Activated T-helper 2 cell treated with anti-CD3 and anti-CD28 coated beads, Interferon-gamma antibody, Interleukin-2, Interleukin-4, amounts not matched to agents 10 μg/mL and 5 μg/mL and 100 μg/mL, durations not matched to agents 14 hours and 24 hours and 36 hours (primary cell): ENCODE measurements at regions not wholly inside any gene's neighbourhood (a gene's known extent, or its start where the extent isn't known, plus 50 kb on each side); places are given as distances from the start of the nearest gene placed in this dataset.

Experiments used
- DNase-seq: peaks from one replicate; pipeline ENCODE4 v3.0.0; 2021; ENCODE audit warnings: low spot score
- H3K27ac Mint-ChIP-seq: one replicate; pipeline ENCODE4 v1.8.0; 2021; ENCODE audit warnings: mixed read lengths
- H3K27me3 Mint-ChIP-seq: one replicate; pipeline ENCODE4 v1.8.0; 2021; ENCODE audit warnings: low read depth, mixed read lengths
- H3K36me3 Mint-ChIP-seq: one replicate; pipeline ENCODE4 v1.8.0; 2021; ENCODE audit warnings: low read depth, mixed read lengths
- H3K4me1 Mint-ChIP-seq: one replicate; pipeline ENCODE4 v1.8.0; 2021; ENCODE audit warnings: low read depth, mixed read lengths
- H3K4me3 Mint-ChIP-seq: one replicate; pipeline ENCODE4 v1.8.0; 2021; ENCODE audit warnings: low read depth, mild to moderate bottlenecking, moderate library complexity, mixed read lengths
- H3K9me3 Mint-ChIP-seq: one replicate; pipeline ENCODE4 v1.8.0; 2021; ENCODE audit warnings: mixed read lengths
- intact Hi-C: fragments of 100-400 bp; cut with micrococcal nuclease; formaldehyde crosslinking; loops from one replicate; pipeline ENCODE4 v1.15.1; 2023

DNA sequence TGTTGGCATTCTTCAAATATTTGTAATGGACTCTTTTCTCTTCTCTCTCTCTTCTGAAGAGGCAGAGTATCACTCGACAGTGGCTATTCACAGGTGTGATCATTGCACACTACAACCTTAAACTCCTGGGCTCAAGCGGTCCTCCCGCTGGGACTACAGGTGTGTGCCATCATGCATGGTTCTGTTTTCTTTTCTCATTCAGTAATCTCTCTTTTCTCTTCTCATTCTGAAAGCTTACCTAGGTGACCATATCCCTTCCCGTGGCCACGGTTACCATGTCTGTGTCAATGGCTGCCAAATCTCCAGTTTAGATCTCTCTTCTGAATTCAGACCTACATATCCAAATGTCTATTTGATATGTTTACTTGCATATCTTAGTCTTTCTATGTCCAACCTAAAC is 96.3 kb downstream of the SOX2 start:
- no peak overlapping the region for H3K4me3 Mint-ChIP-seq
- no peak for DNase-seq
- no peak overlapping the region for H3K27ac Mint-ChIP-seq
- H3K36me3 Mint-ChIP-seq: no peaks in the 10 kb centered on the region
- no peaks in the 10 kb centered on the region for H3K4me1 Mint-ChIP-seq
- intact Hi-C loops: no loop called here
- H3K9me3 Mint-ChIP-seq: no peaks in the 10 kb centered on the region
- H3K27me3 Mint-ChIP-seq: no peaks in the 10 kb centered on the region

DNA sequence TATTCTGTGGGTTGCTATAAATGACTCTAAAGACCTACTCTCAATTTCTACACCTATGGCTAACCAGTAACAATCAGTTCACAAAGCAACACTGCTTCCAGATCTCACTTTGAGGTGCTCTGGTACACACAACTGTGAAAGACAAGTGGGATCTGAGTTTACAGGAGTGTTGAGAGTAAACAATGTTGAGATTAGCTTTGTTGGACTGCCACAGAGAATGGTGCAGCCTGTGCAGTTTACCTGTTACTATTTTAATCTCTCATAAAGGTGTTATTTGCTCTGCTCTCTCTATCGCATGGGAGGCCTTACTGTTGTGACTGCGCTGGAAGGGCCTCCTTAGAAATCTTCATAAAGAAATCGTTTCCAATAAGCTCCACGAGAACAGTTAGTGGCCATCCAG is 112.0 kb downstream of the SOX2 start:
- Mint-ChIP-seq H3K4me3 (no peak overlapping the region), H3K4me1 (no peaks in the 10 kb centered on the region), H3K9me3 (no peaks in the 10 kb centered on the region), H3K27me3 (no peaks in the 10 kb centered on the region), H3K27ac (no peak overlapping the region), H3K36me3 (no peaks in the 10 kb centered on the region)
- no peak for DNase-seq
- intact Hi-C loops: no loop called here

DNA sequence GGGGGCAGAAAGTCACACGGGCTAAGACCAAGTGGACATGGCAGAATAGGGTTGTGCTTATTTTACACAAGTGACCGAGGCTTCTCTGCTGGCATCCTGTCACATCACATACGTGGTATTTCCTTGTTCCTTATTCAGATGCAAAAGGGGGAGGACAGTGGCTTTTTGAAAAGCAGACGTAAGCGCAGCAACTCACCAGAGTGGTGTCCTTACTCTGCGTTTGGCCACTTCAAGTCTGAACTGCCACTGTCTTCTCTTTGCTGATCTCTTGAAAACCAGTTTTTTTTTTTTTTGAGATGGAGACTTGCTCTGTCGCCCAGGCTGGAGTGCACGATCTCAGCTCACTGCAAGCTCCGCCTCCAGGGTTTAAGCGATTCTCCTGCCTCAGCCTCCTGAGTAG is 113.2 kb downstream of the SOX2 start:
- H3K27ac Mint-ChIP-seq: no peak overlapping the region
- no peaks in the 10 kb centered on the region for H3K4me1 Mint-ChIP-seq

DNA sequence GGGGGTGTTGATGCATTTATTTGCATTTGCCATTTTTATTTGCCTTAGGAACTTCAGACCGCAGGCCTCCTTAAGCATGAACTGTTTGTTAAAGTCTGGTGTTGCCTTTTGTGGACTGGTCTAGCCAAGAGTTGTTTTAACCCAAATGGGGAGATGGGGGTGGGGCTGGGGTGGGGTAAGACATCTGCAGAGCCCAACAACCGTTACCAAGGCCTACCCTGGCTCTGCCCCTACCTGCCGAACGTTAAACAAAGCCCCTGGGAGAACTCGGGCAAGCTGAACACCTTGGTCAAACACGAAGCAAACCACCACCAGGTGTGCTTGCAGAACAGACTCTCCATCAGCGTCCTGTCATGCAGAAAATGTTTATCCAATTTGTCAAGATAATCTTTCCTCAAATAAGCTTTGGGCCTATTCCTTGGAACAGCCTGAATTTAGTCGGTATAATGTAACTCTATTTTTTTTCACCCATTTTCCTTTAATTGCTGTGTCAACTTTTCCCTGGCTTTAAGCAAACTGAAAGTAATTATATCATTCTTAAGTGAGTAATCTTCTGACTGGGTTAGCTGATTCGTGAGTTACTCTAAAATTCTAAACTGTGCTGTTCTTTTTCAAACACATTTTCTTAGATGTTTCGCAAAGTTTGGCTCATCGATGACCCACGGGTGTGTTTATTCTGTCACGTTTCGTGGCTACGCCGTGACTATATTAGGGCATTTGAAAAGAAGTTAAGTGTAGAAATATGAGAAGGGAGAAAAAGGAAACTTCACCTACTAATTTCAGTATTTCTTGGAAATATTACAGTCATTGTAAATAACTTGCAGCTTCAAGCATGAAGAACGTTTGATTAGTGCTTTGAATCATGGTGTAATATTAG is 127.6 kb downstream of the SOX2 start:
- Mint-ChIP-seq H3K4me3 (no peak overlapping the region), H3K36me3 (no peaks in the 10 kb centered on the region), H3K9me3 (no peaks in the 10 kb centered on the region), H3K4me1 (no peaks in the 10 kb centered on the region), H3K27ac (no peak overlapping the region), H3K27me3 (no peaks in the 10 kb centered on the region)
- intact Hi-C loops: no loop called here
- no peak for DNase-seq

More for the DNA sequence above, 113.2 kb downstream of the SOX2 start:
- Mint-ChIP-seq H3K36me3 (no peaks in the 10 kb centered on the region), H3K9me3 (no peaks in the 10 kb centered on the region), H3K27me3 (no peaks in the 10 kb centered on the region), H3K4me3 (no peak overlapping the region)
- intact Hi-C loops: no loop called here
- DNase-seq: no peak

DNA sequence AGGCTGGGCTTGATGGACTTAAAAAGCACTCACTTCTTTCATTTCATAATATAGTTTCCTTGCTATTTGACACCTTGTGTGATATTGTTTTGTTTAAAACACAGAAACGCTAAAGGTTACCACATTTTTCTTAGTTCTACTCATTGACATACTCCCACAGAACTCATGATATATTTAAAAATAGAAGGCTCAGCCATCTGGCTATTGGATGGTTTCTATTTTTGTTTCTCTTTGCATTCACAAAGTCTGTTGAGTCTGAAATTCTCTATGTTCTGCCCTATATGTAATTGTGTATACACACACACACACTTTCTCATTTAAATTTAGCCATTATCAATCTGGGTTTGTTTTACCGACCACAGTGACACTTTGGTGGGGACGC is 128.2 kb downstream of the SOX2 start:
- H3K4me1 Mint-ChIP-seq: no peaks in the 10 kb centered on the region
- DNase-seq: no peak
- H3K4me3 Mint-ChIP-seq: no peak overlapping the region
- H3K36me3 Mint-ChIP-seq: no peaks in the 10 kb centered on the region
- H3K27me3 Mint-ChIP-seq: no peaks in the 10 kb centered on the region
- no peaks in the 10 kb centered on the region for H3K9me3 Mint-ChIP-seq
- no peak overlapping the region for H3K27ac Mint-ChIP-seq
- intact Hi-C loops: no loop called here

DNA sequence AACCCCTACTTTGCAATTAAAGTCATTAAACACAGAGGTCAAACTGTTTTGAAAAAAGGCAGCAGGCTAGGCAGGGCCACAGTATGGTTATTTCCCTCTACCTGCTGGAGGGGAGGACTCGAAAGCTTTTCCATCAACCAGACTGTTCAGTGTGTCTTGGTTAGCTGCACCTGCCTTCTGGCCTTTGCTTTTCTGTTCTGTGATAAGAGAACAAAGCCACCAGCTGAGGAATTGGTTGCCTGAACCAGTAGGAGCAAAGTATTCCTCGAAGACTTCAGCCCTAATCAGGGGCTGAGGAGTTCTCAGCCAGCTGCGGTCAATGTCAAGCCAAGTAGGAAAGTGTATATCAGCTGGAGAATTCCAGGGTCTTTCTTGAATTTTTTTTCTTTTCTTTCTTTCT is 132.5 kb downstream of the SOX2 start:
- Mint-ChIP-seq H3K9me3 (no peaks in the 10 kb centered on the region), H3K27me3 (no peaks in the 10 kb centered on the region), H3K4me3 (no peak overlapping the region), H3K36me3 (no peaks in the 10 kb centered on the region), H3K27ac (no peak overlapping the region), H3K4me1 (no peaks in the 10 kb centered on the region)
- intact Hi-C loops: no loop called here
- DNase-seq: no peak

DNA sequence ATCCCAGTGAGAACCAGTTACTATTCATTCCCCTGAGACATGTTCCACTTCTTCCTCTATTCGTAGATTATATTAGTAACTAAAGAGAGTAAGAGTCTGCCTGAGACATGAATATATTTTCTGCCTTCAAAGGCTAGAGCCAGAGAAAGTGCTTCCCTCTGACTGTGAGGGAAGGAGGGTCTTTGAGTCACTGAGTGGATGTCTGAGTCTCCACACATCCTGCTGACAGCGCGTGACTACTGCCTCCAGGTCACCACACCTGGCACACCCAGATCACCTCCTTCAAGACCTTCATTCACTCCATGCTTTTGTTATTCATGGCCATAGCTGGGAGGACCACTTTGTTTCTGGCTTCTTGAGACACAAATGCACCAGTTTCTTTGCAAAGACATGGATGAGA is 135.6 kb downstream of the SOX2 start:
- H3K9me3 Mint-ChIP-seq: no peaks in the 10 kb centered on the region
- H3K27ac Mint-ChIP-seq: no peak overlapping the region
- no peaks in the 10 kb centered on the region for H3K4me1 Mint-ChIP-seq
- no peaks in the 10 kb centered on the region for H3K36me3 Mint-ChIP-seq
- no peaks in the 10 kb centered on the region for H3K27me3 Mint-ChIP-seq
- no peak overlapping the region for H3K4me3 Mint-ChIP-seq
- DNase-seq: no peak
- intact Hi-C loops: no loop called here

DNA sequence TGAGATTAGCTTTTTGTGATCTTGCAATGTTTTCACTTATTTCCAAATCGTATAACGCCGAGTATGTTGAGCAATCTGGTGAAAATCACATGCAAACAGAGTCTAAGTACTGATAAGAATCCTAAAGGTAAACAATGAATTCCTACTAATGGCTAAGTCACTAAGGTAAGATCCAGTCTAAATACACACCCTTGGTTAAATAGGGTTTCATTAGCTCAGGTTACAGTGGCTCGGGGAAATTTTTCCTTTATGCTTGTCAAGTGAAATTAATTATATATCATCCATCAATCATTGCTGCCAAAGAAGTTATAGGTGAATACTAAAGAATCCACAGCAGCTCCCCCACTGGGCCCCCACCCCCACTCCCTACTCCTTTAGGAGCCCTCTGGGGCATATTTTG is 139.3 kb downstream of the SOX2 start:
- Mint-ChIP-seq H3K9me3 (no peaks in the 10 kb centered on the region), H3K27me3 (no peaks in the 10 kb centered on the region), H3K4me1 (no peaks in the 10 kb centered on the region), H3K27ac (no peak overlapping the region), H3K4me3 (no peak overlapping the region), H3K36me3 (no peaks in the 10 kb centered on the region)
- intact Hi-C loops: no loop called here
- no peak for DNase-seq

DNA sequence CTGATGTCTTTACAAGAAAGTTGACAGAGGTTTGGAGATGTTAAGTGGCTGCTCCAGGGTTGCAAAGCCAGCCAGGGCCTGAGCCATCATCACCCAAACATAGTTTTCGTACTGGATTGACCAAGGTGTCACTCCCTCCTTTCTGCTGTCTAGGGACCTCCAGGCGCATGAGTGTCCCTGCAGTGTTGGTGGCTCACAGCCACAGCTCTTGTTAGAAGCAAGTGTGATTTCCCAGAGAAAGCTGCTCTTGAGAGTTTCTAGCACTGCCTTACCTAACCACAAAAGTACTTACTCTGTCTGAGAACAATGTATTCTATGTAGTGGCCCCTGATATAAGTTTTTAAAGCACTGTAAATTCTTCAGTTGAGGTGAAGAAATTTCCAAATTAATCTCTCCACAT is 144.1 kb downstream of the SOX2 start:
- no peak overlapping the region for H3K4me3 Mint-ChIP-seq
- no peak overlapping the region for H3K27ac Mint-ChIP-seq
- DNase-seq: no peak
- intact Hi-C loops: no loop called here
- H3K36me3 Mint-ChIP-seq: no peaks in the 10 kb centered on the region
- no peaks in the 10 kb centered on the region for H3K4me1 Mint-ChIP-seq
- no peaks in the 10 kb centered on the region for H3K27me3 Mint-ChIP-seq
- H3K9me3 Mint-ChIP-seq: no peaks in the 10 kb centered on the region

DNA sequence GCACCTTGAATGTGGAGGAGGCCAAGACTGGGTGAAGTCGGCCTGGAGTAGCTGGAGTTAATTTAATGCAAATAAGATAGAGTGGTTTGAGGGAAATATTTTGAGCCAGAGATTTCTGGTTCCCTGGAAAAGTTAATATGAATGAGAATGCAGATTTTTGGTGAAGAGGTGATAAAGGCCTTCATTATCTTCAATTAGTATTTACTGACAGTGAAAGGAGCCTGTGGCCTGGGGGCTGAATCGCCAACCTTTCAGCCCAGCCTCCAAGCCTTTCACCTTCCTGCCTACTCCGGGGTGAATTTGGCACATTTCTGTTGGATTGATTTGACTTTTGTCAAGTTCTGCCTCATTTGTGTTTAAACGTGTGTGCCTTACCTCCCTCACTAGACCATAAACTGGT is 147.8 kb downstream of the SOX2 start:
- H3K4me1 Mint-ChIP-seq: no peaks in the 10 kb centered on the region
- H3K9me3 Mint-ChIP-seq: no peaks in the 10 kb centered on the region
- no peak for DNase-seq
- no peaks in the 10 kb centered on the region for H3K36me3 Mint-ChIP-seq
- H3K27me3 Mint-ChIP-seq: no peaks in the 10 kb centered on the region
- H3K4me3 Mint-ChIP-seq: no peak overlapping the region
- H3K27ac Mint-ChIP-seq: no peak overlapping the region
- intact Hi-C loops: no loop called here

DNA sequence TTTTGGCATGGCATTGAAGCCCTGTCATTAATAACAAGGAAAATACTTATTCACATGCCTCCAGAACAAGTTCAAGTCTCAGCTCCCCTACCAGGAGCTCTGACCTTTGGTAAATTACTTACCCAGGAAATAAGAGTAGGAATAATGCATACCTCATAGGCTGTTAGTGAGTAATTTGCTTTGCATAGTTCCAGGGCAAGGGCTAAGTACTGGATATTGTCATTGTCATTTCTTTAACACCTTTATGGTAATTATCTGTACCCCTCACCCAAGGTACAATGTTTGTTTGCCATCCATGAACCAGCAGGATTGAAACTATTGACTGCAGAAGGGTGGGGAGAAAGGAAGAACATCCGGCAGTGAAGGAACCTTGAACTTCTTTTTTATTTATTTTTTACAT is 148.5 kb downstream of the SOX2 start:
- Mint-ChIP-seq H3K27ac (no peak overlapping the region), H3K27me3 (no peaks in the 10 kb centered on the region), H3K4me1 (no peaks in the 10 kb centered on the region), H3K9me3 (no peaks in the 10 kb centered on the region), H3K4me3 (no peak overlapping the region), H3K36me3 (no peaks in the 10 kb centered on the region)
- intact Hi-C loops: no loop called here
- no peak for DNase-seq

DNA sequence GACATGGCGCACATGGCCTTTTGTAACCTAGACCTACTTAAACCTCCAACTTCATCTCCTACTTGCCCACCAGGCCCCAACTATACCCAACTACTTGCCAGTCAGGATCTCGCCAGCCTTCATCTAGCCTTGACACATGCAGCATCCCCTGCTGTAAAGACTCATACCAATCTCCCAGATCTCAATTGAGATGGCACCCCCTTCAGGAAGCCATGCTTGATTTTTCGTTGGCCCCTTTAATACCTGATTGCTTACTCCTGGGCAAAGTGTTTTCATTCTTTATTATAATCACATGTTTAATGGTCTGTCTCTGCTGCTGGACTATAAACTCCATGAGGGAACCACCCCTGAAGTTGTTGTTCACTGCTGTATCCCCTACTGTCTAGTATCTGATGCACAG is 150.8 kb downstream of the SOX2 start:
- Mint-ChIP-seq H3K4me3 (no peak overlapping the region), H3K27ac (no peak overlapping the region), H3K4me1 (no peaks in the 10 kb centered on the region), H3K27me3 (no peaks in the 10 kb centered on the region), H3K9me3 (no peaks in the 10 kb centered on the region), H3K36me3 (no peaks in the 10 kb centered on the region)
- intact Hi-C loops: no loop called here
- DNase-seq: no peak

DNA sequence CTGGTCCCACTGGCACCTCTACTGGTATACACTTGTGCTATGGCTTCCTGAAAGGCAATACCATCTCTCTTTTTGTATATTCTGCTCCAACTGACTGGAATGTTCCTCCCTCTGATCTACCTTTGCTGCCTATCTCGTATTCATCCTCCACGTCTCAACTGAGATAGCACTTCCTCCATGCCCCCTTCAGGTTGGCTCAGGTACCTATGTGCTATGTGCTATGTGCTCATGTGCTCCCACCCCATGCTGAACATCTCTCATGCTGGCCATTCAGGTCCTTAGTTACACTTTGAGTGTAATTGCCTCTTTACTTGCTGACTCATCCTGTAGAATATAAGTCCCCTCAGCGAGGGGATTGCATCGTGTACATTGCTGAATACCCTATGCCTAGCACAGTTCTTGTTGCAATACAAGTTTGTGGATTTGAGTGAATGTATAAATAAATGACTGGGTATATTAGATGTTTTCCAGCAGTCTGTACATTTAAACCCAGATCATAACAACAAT is 156.9 kb downstream of the SOX2 start:
- Mint-ChIP-seq H3K27ac (no peak overlapping the region), H3K36me3 (no peaks in the 10 kb centered on the region), H3K4me1 (no peaks in the 10 kb centered on the region), H3K9me3 (no peaks in the 10 kb centered on the region), H3K4me3 (no peak overlapping the region), H3K27me3 (no peaks in the 10 kb centered on the region)
- DNase-seq: no peak
- intact Hi-C loops: no loop called here

DNA sequence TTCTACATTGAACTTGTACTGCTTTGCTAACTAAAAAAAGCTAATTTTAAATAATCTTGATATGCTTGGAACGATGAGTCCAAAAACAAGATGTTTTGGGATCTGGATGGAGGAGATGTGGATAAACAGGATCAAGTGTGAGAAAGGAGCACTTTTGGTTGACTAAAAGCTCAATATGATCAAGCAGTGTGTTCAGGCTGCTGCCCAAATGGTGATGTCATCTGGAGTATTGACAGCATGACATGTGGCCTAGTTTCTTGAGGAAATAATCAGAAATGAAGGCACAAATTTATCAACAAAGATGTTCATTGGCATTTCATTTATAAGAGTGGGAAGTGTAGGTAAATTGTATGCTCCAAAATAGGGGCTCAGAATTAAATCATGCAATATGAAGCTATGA is 161.2 kb downstream of the SOX2 start:
- no peaks in the 10 kb centered on the region for H3K27me3 Mint-ChIP-seq
- no peaks in the 10 kb centered on the region for H3K9me3 Mint-ChIP-seq
- intact Hi-C loops: no loop called here
- H3K27ac Mint-ChIP-seq: no peak overlapping the region
- no peaks in the 10 kb centered on the region for H3K4me1 Mint-ChIP-seq
- no peaks in the 10 kb centered on the region for H3K36me3 Mint-ChIP-seq
- DNase-seq: no peak
- no peak overlapping the region for H3K4me3 Mint-ChIP-seq
